ENCODE measurements at regions not wholly inside any gene's neighbourhood (a gene's known extent, or its start where the extent isn't known, plus 50 kb on each side); places are given as distances from the start of the nearest gene placed in this dataset.

- Mint-ChIP-seq H3K4me3 (no peak overlapping the region), H3K9me3 (no peaks in the 10 kb centered on the region), H3K27me3 (no peaks in the 10 kb centered on the region), H3K27ac (no peak overlapping the region), H3K36me3 (ENCODE audit: low read depth) (no peaks in the 10 kb centered on the region), H3K4me1 (ENCODE audit: low read depth) (no peaks in the 10 kb centered on the region)
- intact Hi-C loops (cut with micrococcal nuclease), result no loop called here
These were observed 379.4 kb downstream of the PRR16 start for GRCh38 chr5:120843390-120843980.

GRCh38 chr5:120848883-120849282 lies 384.8 kb downstream of the PRR16 start:
- intact Hi-C loops (cut with micrococcal nuclease), result no loop called here
- no peaks in the 10 kb centered on the region for H3K36me3 Mint-ChIP-seq (ENCODE audit: low read depth)
- no peaks in the 10 kb centered on the region for H3K27me3 Mint-ChIP-seq
- H3K9me3 Mint-ChIP-seq, result no peaks in the 10 kb centered on the region
- no peaks in the 10 kb centered on the region for H3K4me1 Mint-ChIP-seq (ENCODE audit: low read depth)
- H3K27ac Mint-ChIP-seq, result no peak overlapping the region
- no peak overlapping the region for H3K4me3 Mint-ChIP-seq

- Mint-ChIP-seq H3K9me3 (peaks cover 7% of the 10 kb centered on the region), H3K27ac (no peak overlapping the region), H3K36me3 (ENCODE audit: low read depth) (no peaks in the 10 kb centered on the region), H3K4me3 (no peak overlapping the region), H3K4me1 (ENCODE audit: low read depth) (no peaks in the 10 kb centered on the region), H3K27me3 (no peaks in the 10 kb centered on the region)
- intact Hi-C loops (cut with micrococcal nuclease), result no loop called here
These were observed 388.2 kb downstream of the PRR16 start for GRCh38 chr5:120852222-120852860.

GRCh38 chr5:120866997-120867396 lies 402.9 kb downstream of the PRR16 start:
- intact Hi-C loops (cut with micrococcal nuclease), result no loop called here
- H3K36me3 Mint-ChIP-seq (ENCODE audit: low read depth), result no peaks in the 10 kb centered on the region
- H3K9me3 Mint-ChIP-seq, result no peaks in the 10 kb centered on the region
- H3K27ac Mint-ChIP-seq, result no peak overlapping the region
- no peaks in the 10 kb centered on the region for H3K27me3 Mint-ChIP-seq
- H3K4me1 Mint-ChIP-seq (ENCODE audit: low read depth), result no peaks in the 10 kb centered on the region
- H3K4me3 Mint-ChIP-seq, result no peak overlapping the region

GRCh38 chr5:120869831-120870230 lies 405.7 kb downstream of the PRR16 start:
- H3K27ac Mint-ChIP-seq, result no peak overlapping the region

GRCh38 chr5:120872297-120872696 lies 408.2 kb downstream of the PRR16 start:
- no peaks in the 10 kb centered on the region for H3K4me1 Mint-ChIP-seq (ENCODE audit: low read depth)
- intact Hi-C loops (cut with micrococcal nuclease), result no loop called here

More at GRCh38 chr5:120869831-120870230, 405.7 kb downstream of the PRR16 start:
- no peaks in the 10 kb centered on the region for H3K27me3 Mint-ChIP-seq
- no peak overlapping the region for H3K4me3 Mint-ChIP-seq
- no peaks in the 10 kb centered on the region for H3K36me3 Mint-ChIP-seq (ENCODE audit: low read depth)
- H3K9me3 Mint-ChIP-seq, result no peaks in the 10 kb centered on the region
- intact Hi-C loops (cut with micrococcal nuclease), result no loop called here
- H3K4me1 Mint-ChIP-seq (ENCODE audit: low read depth), result no peaks in the 10 kb centered on the region

GRCh38 chr5:120873083-120873482 lies 409.0 kb downstream of the PRR16 start:
- H3K4me3 Mint-ChIP-seq, result no peak overlapping the region
- no peaks in the 10 kb centered on the region for H3K9me3 Mint-ChIP-seq
- intact Hi-C loops (cut with micrococcal nuclease), result no loop called here
- no peaks in the 10 kb centered on the region for H3K36me3 Mint-ChIP-seq (ENCODE audit: low read depth)
- no peaks in the 10 kb centered on the region for H3K27me3 Mint-ChIP-seq
- H3K4me1 Mint-ChIP-seq (ENCODE audit: low read depth), result no peaks in the 10 kb centered on the region
- no peak overlapping the region for H3K27ac Mint-ChIP-seq

More at GRCh38 chr5:120872297-120872696, 408.2 kb downstream of the PRR16 start:
- Mint-ChIP-seq H3K4me3 (no peak overlapping the region), H3K36me3 (ENCODE audit: low read depth) (no peaks in the 10 kb centered on the region), H3K27ac (no peak overlapping the region), H3K9me3 (no peaks in the 10 kb centered on the region), H3K27me3 (no peaks in the 10 kb centered on the region)

GRCh38 chr5:120874081-120874862 lies 410.2 kb downstream of the PRR16 start:
- intact Hi-C loops (cut with micrococcal nuclease), result no loop called here
- H3K27ac Mint-ChIP-seq, result no peak overlapping the region
- no peaks in the 10 kb centered on the region for H3K4me1 Mint-ChIP-seq (ENCODE audit: low read depth)
- H3K4me3 Mint-ChIP-seq, result no peak overlapping the region
- no peaks in the 10 kb centered on the region for H3K9me3 Mint-ChIP-seq
- no peaks in the 10 kb centered on the region for H3K36me3 Mint-ChIP-seq (ENCODE audit: low read depth)
- no peaks in the 10 kb centered on the region for H3K27me3 Mint-ChIP-seq

- H3K27me3 Mint-ChIP-seq, result no peaks in the 10 kb centered on the region
- H3K4me3 Mint-ChIP-seq, result no peak overlapping the region
- no peak overlapping the region for H3K27ac Mint-ChIP-seq
- peaks cover 4% of the 10 kb centered on the region for H3K9me3 Mint-ChIP-seq
- intact Hi-C loops (cut with micrococcal nuclease), result no loop called here
- no peaks in the 10 kb centered on the region for H3K36me3 Mint-ChIP-seq (ENCODE audit: low read depth)
- H3K4me1 Mint-ChIP-seq (ENCODE audit: low read depth), result no peaks in the 10 kb centered on the region
These were observed 418.1 kb downstream of the PRR16 start for GRCh38 chr5:120882038-120882775.

- Mint-ChIP-seq H3K4me1 (ENCODE audit: low read depth) (no peaks in the 10 kb centered on the region), H3K4me3 (no peak overlapping the region), H3K36me3 (ENCODE audit: low read depth) (no peaks in the 10 kb centered on the region), H3K27ac (no peak overlapping the region), H3K27me3 (no peaks in the 10 kb centered on the region), H3K9me3 (peaks cover 24% of the 10 kb centered on the region)
- intact Hi-C loops (cut with micrococcal nuclease), result no loop called here
These were observed 422.3 kb downstream of the PRR16 start for GRCh38 chr5:120886351-120886860.

GRCh38 chr5:120895660-120896059 lies 431.6 kb downstream of the PRR16 start:
- intact Hi-C loops (cut with micrococcal nuclease), result no loop called here
- Mint-ChIP-seq H3K4me1 (ENCODE audit: low read depth) (no peaks in the 10 kb centered on the region), H3K9me3 (peaks cover 13% of the 10 kb centered on the region), H3K27ac (no peak overlapping the region), H3K27me3 (no peaks in the 10 kb centered on the region), H3K4me3 (no peak overlapping the region), H3K36me3 (ENCODE audit: low read depth) (no peaks in the 10 kb centered on the region)

- Mint-ChIP-seq H3K36me3 (ENCODE audit: low read depth) (no peaks in the 10 kb centered on the region), H3K9me3 (no peaks in the 10 kb centered on the region), H3K4me1 (ENCODE audit: low read depth) (no peaks in the 10 kb centered on the region), H3K27me3 (no peaks in the 10 kb centered on the region), H3K27ac (no peak overlapping the region), H3K4me3 (no peak overlapping the region)
- intact Hi-C loops (cut with micrococcal nuclease), result no loop called here
These were observed 437.1 kb downstream of the PRR16 start for GRCh38 chr5:120901199-120901598.

- Mint-ChIP-seq H3K9me3 (peaks cover 9% of the 10 kb centered on the region), H3K36me3 (ENCODE audit: low read depth) (no peaks in the 10 kb centered on the region), H3K4me3 (no peak overlapping the region), H3K4me1 (ENCODE audit: low read depth) (no peaks in the 10 kb centered on the region), H3K27me3 (no peaks in the 10 kb centered on the region), H3K27ac (no peak overlapping the region)
- intact Hi-C loops (cut with micrococcal nuclease), result no loop called here
These were observed 443.9 kb downstream of the PRR16 start for GRCh38 chr5:120907953-120908352.

- no peak overlapping the region for H3K27ac Mint-ChIP-seq
- no peaks in the 10 kb centered on the region for H3K4me1 Mint-ChIP-seq (ENCODE audit: low read depth)
- no peak overlapping the region for H3K4me3 Mint-ChIP-seq
- no peaks in the 10 kb centered on the region for H3K36me3 Mint-ChIP-seq (ENCODE audit: low read depth)
- H3K27me3 Mint-ChIP-seq, result no peaks in the 10 kb centered on the region
- peaks cover 9% of the 10 kb centered on the region for H3K9me3 Mint-ChIP-seq
- intact Hi-C loops (cut with micrococcal nuclease), result no loop called here
These were observed 446.5 kb downstream of the PRR16 start for GRCh38 chr5:120910629-120911028.
